Right lobe of liver (tissue), 4 donors: ENCODE measurements at regions not wholly inside any gene's neighbourhood (a gene's known extent, or its start where the extent isn't known, plus 50 kb on each side); places are given as distances from the start of the nearest gene placed in this dataset.

Source experiments
- CTCF ChIP-seq, 4 donors: fragments of 200-600 bp in 3 of 4; fragments of 450-650 bp in 1 of 4; IDR thresholded peaks; one replicate each; pipeline versions ENCODE4 v1.5.1 to v1.8.0; 2016 to 2022; ENCODE audit warnings: antibody characterized with exemption in 4 of 4, mild to moderate bottlenecking in 2 of 4
- POLR2A ChIP-seq: fragments of 450-650 bp; IDR thresholded peaks from one replicate; pipeline ENCODE4 v1.6.1; 2017; ENCODE audit warnings: antibody characterized with exemption, mild to moderate bottlenecking
- donor health status: DM: no; HTN: no; CAD: no.
- donor health status: DM: no; HTN: no; CAD: no.
- donor health status: DM: no; HTN: yes; CAD: no.

DNA sequence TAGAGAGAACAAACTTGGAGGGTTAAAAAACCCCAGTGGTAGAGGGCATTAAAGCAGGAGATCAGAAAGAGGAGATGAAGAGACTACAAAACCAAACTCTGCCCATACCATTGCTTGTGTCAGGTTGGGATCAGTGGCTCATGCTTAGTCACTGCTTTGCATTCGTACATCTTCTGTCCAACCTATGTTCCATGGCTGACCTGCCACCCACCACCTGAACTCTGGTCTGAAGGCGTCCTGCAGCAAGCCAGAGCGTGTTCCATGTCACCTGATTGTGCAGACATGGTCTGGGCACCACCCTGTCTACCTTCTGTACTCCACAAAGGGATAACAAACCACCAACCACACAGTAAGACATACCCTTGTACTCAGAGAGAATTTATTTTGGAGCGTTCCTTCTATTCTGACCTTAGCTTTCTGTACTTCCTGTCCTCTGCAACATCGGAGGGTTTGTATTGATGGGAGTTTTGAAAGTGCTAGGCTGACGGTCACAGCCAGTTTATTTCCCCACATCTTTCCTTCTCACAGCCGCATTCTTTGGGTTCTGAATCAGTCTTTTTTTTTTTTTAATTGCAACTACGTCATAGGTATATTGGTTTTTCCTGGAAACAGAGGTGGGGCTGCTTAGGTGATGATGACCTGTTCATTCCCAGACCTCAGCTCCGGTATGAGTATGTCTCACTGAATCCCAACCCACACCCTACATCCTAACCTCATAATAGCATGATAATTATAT, 88.3 kb downstream of the SOWAHC start:
- TF ChIP-seq CTCF (IDR thresholded peaks at IDR 0.05) (no peak), POLR2A (no peak)
